Parathyroid adenoma (tissue), 2 donors: ENCODE measurements at regions not wholly inside any gene's neighbourhood (a gene's known extent, or its start where the extent isn't known, plus 50 kb on each side); places are given as distances from the start of the nearest gene placed in this dataset.

Experiments used
- H2AFZ ChIP-seq: fragments of 300-600 bp; sonication (generic); one replicate; pipeline ENCODE4 v1.7.0; 2017; ENCODE audit warnings: antibody characterized with exemption, mild to moderate bottlenecking
- H3K27ac ChIP-seq: fragments of 300-600 bp; sonication (generic); one replicate; pipeline ENCODE4 v1.7.0; 2017
- H3K27me3 ChIP-seq: fragments of 300-600 bp; sonication (generic); one replicate; pipeline ENCODE4 v1.7.0; 2017; ENCODE audit warnings: low read length; ENCODE audit not compliant: control insufficient read depth, insufficient read depth
- H3K36me3 ChIP-seq: fragments of 300-600 bp; sonication (generic); one replicate; pipeline ENCODE4 v1.7.0; 2017; ENCODE audit warnings: low read length; ENCODE audit not compliant: control insufficient read depth, insufficient read depth
- H3K4me1 ChIP-seq: fragments of 300-600 bp; sonication (generic); one replicate; pipeline ENCODE4 v1.7.0; 2017; ENCODE audit warnings: control low read depth
- H3K4me2 ChIP-seq: fragments of 300-600 bp; sonication (generic); one replicate; pipeline ENCODE4 v1.7.0; 2017; ENCODE audit warnings: low read length
- H3K4me3 ChIP-seq: fragments of 300-600 bp; sonication (generic); one replicate; pipeline ENCODE4 v1.7.0; 2017; ENCODE audit warnings: low read depth, low read length
- H3K79me2 ChIP-seq: fragments of 300-600 bp; sonication (generic); one replicate; pipeline ENCODE4 v1.7.0; 2017; ENCODE audit warnings: control low read depth
- H3K9ac ChIP-seq: fragments of 300-600 bp; sonication (generic); one replicate; pipeline ENCODE4 v1.7.0; 2017; ENCODE audit warnings: mild to moderate bottlenecking
- H3K9me3 ChIP-seq: fragments of 300-600 bp; sonication (generic); one replicate; pipeline ENCODE4 v1.7.0; 2017; ENCODE audit warnings: low read length; ENCODE audit not compliant: control insufficient read depth
- TF ChIP-seq, protein P1 (sequence below): fragments of 300-600 bp; sonication (generic); IDR thresholded peaks from one replicate; pipeline ENCODE4 v1.7.0; 2017; ENCODE audit warnings: antibody characterized with exemption, mild to moderate bottlenecking
- donor health status: primary hyperparathyroidism.

DNA sequence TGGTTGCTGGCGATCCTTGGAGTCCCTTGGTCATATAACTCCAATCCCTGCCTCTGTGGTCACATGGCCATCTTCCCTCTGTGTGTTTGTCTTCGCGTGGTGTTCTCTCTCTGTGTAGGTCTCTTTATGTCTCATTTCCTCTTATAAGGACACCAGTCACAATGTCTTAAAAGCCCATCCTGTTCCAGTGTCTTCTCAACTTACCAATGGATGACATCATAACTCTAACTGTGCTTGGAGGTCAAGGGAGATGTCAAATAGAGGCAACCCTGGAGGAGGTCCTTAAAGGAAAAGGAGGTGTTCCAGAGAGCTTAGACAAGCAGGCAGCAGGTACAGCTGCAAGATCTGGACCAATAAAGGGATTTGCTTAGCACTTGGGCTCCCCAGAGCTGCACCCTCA, 143.0 kb downstream of the BUB3 start:
- TF ChIP-seq, protein P1, sequence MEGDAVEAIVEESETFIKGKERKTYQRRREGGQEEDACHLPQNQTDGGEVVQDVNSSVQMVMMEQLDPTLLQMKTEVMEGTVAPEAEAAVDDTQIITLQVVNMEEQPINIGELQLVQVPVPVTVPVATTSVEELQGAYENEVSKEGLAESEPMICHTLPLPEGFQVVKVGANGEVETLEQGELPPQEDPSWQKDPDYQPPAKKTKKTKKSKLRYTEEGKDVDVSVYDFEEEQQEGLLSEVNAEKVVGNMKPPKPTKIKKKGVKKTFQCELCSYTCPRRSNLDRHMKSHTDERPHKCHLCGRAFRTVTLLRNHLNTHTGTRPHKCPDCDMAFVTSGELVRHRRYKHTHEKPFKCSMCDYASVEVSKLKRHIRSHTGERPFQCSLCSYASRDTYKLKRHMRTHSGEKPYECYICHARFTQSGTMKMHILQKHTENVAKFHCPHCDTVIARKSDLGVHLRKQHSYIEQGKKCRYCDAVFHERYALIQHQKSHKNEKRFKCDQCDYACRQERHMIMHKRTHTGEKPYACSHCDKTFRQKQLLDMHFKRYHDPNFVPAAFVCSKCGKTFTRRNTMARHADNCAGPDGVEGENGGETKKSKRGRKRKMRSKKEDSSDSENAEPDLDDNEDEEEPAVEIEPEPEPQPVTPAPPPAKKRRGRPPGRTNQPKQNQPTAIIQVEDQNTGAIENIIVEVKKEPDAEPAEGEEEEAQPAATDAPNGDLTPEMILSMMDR, result no peak
- Histone ChIP-seq H3K4me1 (no peaks in the 10 kb centered on the region), H3K79me2 (no peaks in the 10 kb centered on the region), H3K9ac (no peak overlapping the region), H3K4me3 (no peak overlapping the region), H3K27me3 (no peaks in the 10 kb centered on the region), H2AFZ (no peak overlapping the region), H3K4me2 (no peak overlapping the region), H3K9me3 (no peaks in the 10 kb centered on the region), H3K27ac (no peak overlapping the region), H3K36me3 (no peaks in the 10 kb centered on the region)

DNA sequence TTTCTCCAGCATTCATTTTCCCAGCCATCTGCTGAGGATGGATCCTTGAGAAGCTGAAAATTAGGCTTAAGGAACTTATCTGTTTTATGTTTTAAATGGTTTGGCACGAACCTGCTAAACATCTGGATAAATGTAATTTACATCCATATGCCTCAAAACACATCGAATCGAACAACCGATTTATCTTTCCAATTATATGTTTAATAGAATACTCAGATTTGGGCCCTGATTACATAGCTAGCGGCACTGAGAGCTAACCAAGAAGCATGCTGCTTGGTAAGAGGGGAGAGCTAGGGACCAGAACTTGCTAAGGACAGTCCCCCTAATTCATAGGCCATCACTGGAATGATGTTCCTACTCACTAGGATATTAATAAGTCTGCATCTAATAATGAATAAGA, 144.4 kb downstream of the BUB3 start:
- Histone ChIP-seq H3K27me3 (no peaks in the 10 kb centered on the region), H3K27ac (no peak overlapping the region), H3K9ac (no peak overlapping the region), H3K36me3 (no peaks in the 10 kb centered on the region), H2AFZ (no peak overlapping the region), H3K79me2 (no peaks in the 10 kb centered on the region), H3K4me2 (no peak overlapping the region), H3K4me3 (no peak overlapping the region), H3K9me3 (no peaks in the 10 kb centered on the region), H3K4me1 (no peaks in the 10 kb centered on the region)
- TF ChIP-seq, protein P1, result no peak

DNA sequence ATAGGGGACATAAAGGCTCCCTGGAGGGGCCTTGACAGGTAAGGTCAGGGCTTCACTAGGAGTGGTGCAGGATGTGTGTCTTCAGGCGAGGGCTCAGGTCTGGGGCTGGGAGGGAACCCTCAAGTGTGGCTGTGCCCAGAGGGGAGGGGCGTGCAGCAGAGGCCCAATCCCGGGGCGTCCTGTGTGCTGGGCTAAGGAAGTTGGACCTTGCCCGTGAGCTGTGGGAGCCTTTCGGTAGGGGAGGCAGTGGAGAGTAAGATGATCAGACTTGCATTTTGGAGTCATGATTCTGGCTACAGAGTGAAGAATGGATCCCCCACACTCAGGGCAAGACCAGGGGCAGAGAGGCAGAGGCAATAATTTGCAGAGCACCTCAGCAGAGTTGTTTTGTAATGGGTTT, 145.4 kb downstream of the BUB3 start:
- no peak overlapping the region for H3K4me3 ChIP-seq
- H3K9me3 ChIP-seq, result no peaks in the 10 kb centered on the region
- no peak overlapping the region for H3K4me2 ChIP-seq
- H2AFZ ChIP-seq, result no peak overlapping the region
- no peaks in the 10 kb centered on the region for H3K36me3 ChIP-seq
- no peaks in the 10 kb centered on the region for H3K27me3 ChIP-seq
- TF ChIP-seq, protein P1, result no peak
- H3K27ac ChIP-seq, result no peak overlapping the region
- no peak overlapping the region for H3K9ac ChIP-seq
- H3K79me2 ChIP-seq, result no peaks in the 10 kb centered on the region
- H3K4me1 ChIP-seq, result no peaks in the 10 kb centered on the region

DNA sequence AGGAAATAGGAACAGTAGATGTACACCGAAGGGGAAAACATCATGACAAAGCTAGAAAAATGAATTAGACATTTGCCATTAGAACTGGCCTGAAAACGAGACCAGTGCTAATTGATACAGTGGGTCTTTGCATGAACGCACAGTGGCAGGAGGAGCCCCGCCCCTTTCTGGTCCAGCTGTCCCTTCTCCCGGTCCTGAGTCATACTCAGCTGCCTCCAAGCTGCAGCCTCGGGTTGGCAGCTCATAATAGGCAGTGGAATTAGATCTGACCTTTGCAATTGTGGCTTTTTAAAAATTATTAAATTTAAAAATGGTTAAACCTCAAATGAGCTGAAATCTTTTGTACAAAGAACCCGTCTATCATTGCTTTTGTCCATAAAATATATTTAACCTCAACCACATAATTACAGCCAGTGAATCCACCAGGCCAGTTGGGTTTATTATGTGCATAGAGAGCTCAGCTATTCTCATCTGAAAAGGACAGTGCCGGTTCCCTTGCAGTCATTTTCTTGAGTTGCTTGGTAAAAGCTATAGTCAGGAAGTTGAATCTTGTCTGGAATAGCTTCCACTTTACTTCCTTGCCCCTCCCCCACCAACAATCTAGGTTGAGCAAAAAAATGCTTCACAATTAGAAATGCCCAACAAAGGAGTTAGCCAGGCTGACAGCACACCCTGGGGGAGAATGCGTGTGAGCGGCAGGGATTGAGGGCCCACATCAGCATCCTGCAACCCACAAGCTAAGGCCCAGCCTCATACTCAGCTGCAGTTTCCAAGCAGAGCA, 147.1 kb downstream of the BUB3 start:
- Histone ChIP-seq H3K27ac (no peak overlapping the region), H3K4me2 (no peak overlapping the region), H3K9me3 (no peaks in the 10 kb centered on the region), H3K79me2 (no peaks in the 10 kb centered on the region), H3K9ac (no peak overlapping the region), H2AFZ (no peak overlapping the region), H3K27me3 (no peaks in the 10 kb centered on the region), H3K36me3 (no peaks in the 10 kb centered on the region), H3K4me1 (no peaks in the 10 kb centered on the region), H3K4me3 (no peak overlapping the region)
- TF ChIP-seq, protein P1, result no peak
